Dendritic cell treated with granulocyte-macrophage colony-stimulating factor and Interleukin-4, amounts not matched to agents 40 ng/mL and 50 ng/mL, for 4 days (primary cell): ENCODE measurements at regions not wholly inside any gene's neighbourhood (a gene's known extent, or its start where the extent isn't known, plus 50 kb on each side); places are given as distances from the start of the nearest gene placed in this dataset.
"Not testable (repeated sequence)": the region's sequence is repeated elsewhere in the genome, so short reads cannot be mapped to it uniquely, and the experiment has no call there.

ENCODE experiments used
- H3K27ac Mint-ChIP-seq: one replicate; pipeline ENCODE4 v1.8.0; 2022; ENCODE audit warnings: mild to moderate bottlenecking, mixed read lengths
- H3K27me3 Mint-ChIP-seq: one replicate; pipeline ENCODE4 v1.8.0; 2022; ENCODE audit warnings: mild to moderate bottlenecking, mixed read lengths
- H3K36me3 Mint-ChIP-seq: one replicate; pipeline ENCODE4 v1.8.0; 2022; ENCODE audit warnings: low read depth, mixed read lengths
- H3K4me1 Mint-ChIP-seq: one replicate; pipeline ENCODE4 v1.8.0; 2022; ENCODE audit warnings: low read depth, mixed read lengths
- H3K4me3 Mint-ChIP-seq: one replicate; pipeline ENCODE4 v1.8.0; 2022; ENCODE audit warnings: mild to moderate bottlenecking, moderate library complexity, mixed read lengths
- H3K9me3 Mint-ChIP-seq: one replicate; pipeline ENCODE4 v1.8.0; 2022; ENCODE audit warnings: mixed read lengths
- intact Hi-C: fragments of 100-400 bp; cut with micrococcal nuclease; formaldehyde crosslinking; loops from one replicate; pipeline ENCODE4 v1.15.0; 2022

GRCh38 chr9:24090566-24090965 lies 264.5 kb upstream of the ELAVL2 start:
- intact Hi-C loops, result no loop called here
- Mint-ChIP-seq H3K27ac (no peak overlapping the region), H3K4me3 (no peak overlapping the region), H3K9me3 (peaks cover 31% of the 10 kb centered on the region), H3K36me3 (no peaks in the 10 kb centered on the region), H3K4me1 (no peaks in the 10 kb centered on the region), H3K27me3 (no peaks in the 10 kb centered on the region)

DNA sequence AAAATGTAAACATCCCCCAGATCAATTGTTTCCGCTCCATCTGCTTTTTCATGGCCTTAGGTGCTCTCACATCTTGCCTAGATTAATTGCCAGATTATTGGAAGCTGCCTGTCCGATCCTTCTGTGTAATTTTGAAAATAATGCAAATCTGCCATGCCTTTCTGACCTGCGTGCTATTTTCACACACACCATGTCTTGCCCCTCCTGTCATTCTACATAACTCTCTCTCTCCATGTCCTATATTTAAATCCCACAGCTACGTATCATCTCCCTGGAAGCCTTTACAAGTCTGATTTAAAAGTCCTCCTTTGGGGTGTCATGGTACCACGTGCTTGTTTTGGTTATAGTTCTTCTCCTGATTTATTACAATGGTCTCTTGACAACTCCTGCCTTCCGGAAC lies 247.6 kb upstream of the ELAVL2 start:
- intact Hi-C loops, result no loop called here
- Mint-ChIP-seq H3K4me1 (no peaks in the 10 kb centered on the region), H3K27ac (no peak overlapping the region), H3K4me3 (no peak overlapping the region), H3K9me3 (peaks cover 17% of the 10 kb centered on the region), H3K27me3 (no peaks in the 10 kb centered on the region), H3K36me3 (no peaks in the 10 kb centered on the region)

- Mint-ChIP-seq H3K4me3 (no peak overlapping the region), H3K36me3 (no peaks in the 10 kb centered on the region), H3K4me1 (no peaks in the 10 kb centered on the region), H3K27ac (no peak overlapping the region), H3K9me3 (peaks cover 11% of the 10 kb centered on the region), H3K27me3 (no peaks in the 10 kb centered on the region)
- intact Hi-C loops, result no loop called here
Measured at GRCh38 chr9:24073007-24073592, 247.1 kb upstream of the ELAVL2 start.

- H3K27me3 Mint-ChIP-seq, result no peaks in the 10 kb centered on the region
- no peak overlapping the region for H3K4me3 Mint-ChIP-seq
- H3K27ac Mint-ChIP-seq, result no peak overlapping the region
- intact Hi-C loops, result no loop called here
- no peaks in the 10 kb centered on the region for H3K36me3 Mint-ChIP-seq
- peaks cover 19% of the 10 kb centered on the region for H3K9me3 Mint-ChIP-seq
- H3K4me1 Mint-ChIP-seq, result no peaks in the 10 kb centered on the region
Measured at GRCh38 chr9:24071716-24072115, 245.7 kb upstream of the ELAVL2 start.

GRCh38 chr9:24071091-24071490 lies 245.1 kb upstream of the ELAVL2 start:
- Mint-ChIP-seq H3K4me1 (no peaks in the 10 kb centered on the region), H3K27me3 (no peaks in the 10 kb centered on the region), H3K9me3 (peaks cover 22% of the 10 kb centered on the region), H3K36me3 (no peaks in the 10 kb centered on the region), H3K4me3 (no peak overlapping the region), H3K27ac (no peak overlapping the region)
- intact Hi-C loops, result no loop called here

- H3K36me3 Mint-ChIP-seq, H3K27me3 Mint-ChIP-seq, intact Hi-C loops, H3K4me1 Mint-ChIP-seq, H3K27ac Mint-ChIP-seq, H3K4me3 Mint-ChIP-seq: not testable (repeated sequence)
- H3K9me3 Mint-ChIP-seq, result peaks cover 18% of the 10 kb centered on the region
Measured at GRCh38 chr9:24067107-24067506, 241.1 kb upstream of the ELAVL2 start.

DNA sequence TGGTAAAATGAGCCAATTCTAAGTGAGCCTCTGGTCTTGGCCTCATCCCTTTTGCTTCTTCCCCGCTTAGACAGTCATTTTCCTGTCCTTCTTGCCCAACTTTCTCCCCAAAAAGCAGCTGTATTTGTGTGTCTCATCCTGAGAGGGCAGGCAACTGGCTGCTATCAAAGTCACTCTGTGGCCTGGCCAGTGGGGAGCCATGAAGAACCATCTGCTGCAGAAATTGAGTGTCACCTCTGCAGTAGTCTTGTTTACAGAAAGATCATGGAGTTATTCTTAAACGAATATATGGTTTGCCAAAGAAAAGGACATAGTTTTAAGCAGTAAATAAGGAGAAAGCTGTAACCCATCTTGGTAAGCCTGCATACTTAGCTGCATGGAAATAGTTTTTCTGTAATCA lies 233.6 kb upstream of the ELAVL2 start:
- intact Hi-C loops, result no loop called here
- Mint-ChIP-seq H3K4me3 (no peak overlapping the region), H3K27ac (no peak overlapping the region), H3K9me3 (peaks cover 33% of the 10 kb centered on the region), H3K27me3 (no peaks in the 10 kb centered on the region), H3K36me3 (no peaks in the 10 kb centered on the region), H3K4me1 (no peaks in the 10 kb centered on the region)

- Mint-ChIP-seq H3K27ac (no peak overlapping the region), H3K9me3 (peaks cover 22% of the 10 kb centered on the region), H3K4me1 (no peaks in the 10 kb centered on the region), H3K4me3 (no peak overlapping the region), H3K27me3 (no peaks in the 10 kb centered on the region), H3K36me3 (no peaks in the 10 kb centered on the region)
- intact Hi-C loops, result no loop called here
Measured at GRCh38 chr9:24051587-24051986, 225.5 kb upstream of the ELAVL2 start.

DNA sequence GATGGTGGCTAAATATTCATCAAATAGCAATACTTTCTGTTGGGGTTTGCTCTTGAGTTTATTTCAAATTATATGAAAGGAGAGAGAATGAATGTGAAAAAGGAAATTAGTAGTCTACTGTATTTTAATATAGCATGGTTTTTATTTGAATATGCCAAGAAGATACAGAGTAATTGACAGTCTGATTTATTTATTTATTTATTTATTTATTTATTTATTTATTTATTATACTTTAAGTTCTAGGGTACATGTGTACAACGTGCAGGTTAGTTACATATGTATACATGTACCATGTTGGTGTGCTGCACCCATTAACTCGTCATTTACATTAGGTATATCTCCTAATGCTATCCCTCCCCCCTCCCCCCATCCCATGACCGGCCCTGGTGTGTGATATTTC lies 224.2 kb upstream of the ELAVL2 start:
- H3K4me1 Mint-ChIP-seq, H3K36me3 Mint-ChIP-seq, H3K27me3 Mint-ChIP-seq, H3K27ac Mint-ChIP-seq, H3K4me3 Mint-ChIP-seq, intact Hi-C loops: not testable (repeated sequence)
- peaks cover 22% of the 10 kb centered on the region for H3K9me3 Mint-ChIP-seq

DNA sequence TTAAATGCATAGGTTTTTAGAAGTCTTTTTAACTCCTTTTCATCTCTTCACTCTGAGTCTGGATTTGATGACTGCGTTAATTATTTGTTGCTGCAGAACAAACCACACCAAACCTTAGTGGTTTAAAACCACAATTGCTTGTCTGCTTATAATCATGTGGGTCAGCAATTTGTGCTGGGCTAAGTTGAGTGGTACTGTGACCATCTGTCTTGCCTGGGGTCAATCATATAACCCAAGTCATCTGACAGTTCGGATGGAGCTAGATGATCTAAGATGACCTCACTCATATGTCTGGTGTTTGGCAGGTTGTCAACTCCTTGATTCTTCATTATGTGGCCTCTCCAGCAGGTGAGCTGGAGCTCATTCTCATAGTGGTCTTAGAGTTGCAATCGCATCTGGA lies 219.1 kb upstream of the ELAVL2 start:
- H3K4me3 Mint-ChIP-seq, result no peak overlapping the region
- no peak overlapping the region for H3K27ac Mint-ChIP-seq
- peaks cover 22% of the 10 kb centered on the region for H3K9me3 Mint-ChIP-seq
- no peaks in the 10 kb centered on the region for H3K36me3 Mint-ChIP-seq
- intact Hi-C loops, result no loop called here
- no peaks in the 10 kb centered on the region for H3K4me1 Mint-ChIP-seq
- no peaks in the 10 kb centered on the region for H3K27me3 Mint-ChIP-seq

DNA sequence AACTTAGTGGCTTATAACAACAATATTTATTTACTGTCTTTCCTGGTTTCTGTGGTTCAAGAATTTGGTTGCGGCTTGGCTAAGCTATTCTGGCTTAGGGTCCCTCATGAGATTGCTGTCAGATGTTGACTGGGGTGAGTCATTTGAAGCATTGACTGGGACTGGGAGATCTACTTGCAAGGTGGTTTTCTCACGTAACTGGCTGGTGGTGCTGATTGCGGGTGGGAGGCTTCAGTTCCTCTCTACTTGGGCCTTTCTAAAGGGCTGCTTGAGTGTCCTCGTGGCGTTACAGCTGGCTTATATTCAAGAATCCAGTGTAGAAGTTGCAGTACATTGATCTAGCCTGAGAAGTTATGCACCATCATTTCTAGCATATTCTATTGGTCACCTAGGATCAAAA lies 218.5 kb upstream of the ELAVL2 start:
- Mint-ChIP-seq H3K4me1 (no peaks in the 10 kb centered on the region), H3K27me3 (no peaks in the 10 kb centered on the region), H3K27ac (no peak overlapping the region), H3K36me3 (no peaks in the 10 kb centered on the region), H3K9me3 (peaks cover 22% of the 10 kb centered on the region), H3K4me3 (no peak overlapping the region)
- intact Hi-C loops, result no loop called here

- no peak overlapping the region for H3K27ac Mint-ChIP-seq
- no peaks in the 10 kb centered on the region for H3K27me3 Mint-ChIP-seq
- no peaks in the 10 kb centered on the region for H3K9me3 Mint-ChIP-seq
- H3K4me3 Mint-ChIP-seq, result no peak overlapping the region
- no peaks in the 10 kb centered on the region for H3K36me3 Mint-ChIP-seq
- no peaks in the 10 kb centered on the region for H3K4me1 Mint-ChIP-seq
- intact Hi-C loops, result no loop called here
Measured at GRCh38 chr9:24041160-24041690, 215.2 kb upstream of the ELAVL2 start.

GRCh38 chr9:24036459-24036858 lies 210.4 kb upstream of the ELAVL2 start:
- no peaks in the 10 kb centered on the region for H3K27me3 Mint-ChIP-seq
- intact Hi-C loops, result no loop called here
- no peaks in the 10 kb centered on the region for H3K4me1 Mint-ChIP-seq
- H3K4me3 Mint-ChIP-seq, result no peak overlapping the region
- H3K9me3 Mint-ChIP-seq, result peaks cover 16% of the 10 kb centered on the region
- no peaks in the 10 kb centered on the region for H3K36me3 Mint-ChIP-seq
- H3K27ac Mint-ChIP-seq, result no peak overlapping the region

- H3K4me3 Mint-ChIP-seq, result no peak overlapping the region
- no peaks in the 10 kb centered on the region for H3K4me1 Mint-ChIP-seq
- intact Hi-C loops, result no loop called here
- no peak overlapping the region for H3K27ac Mint-ChIP-seq
- H3K9me3 Mint-ChIP-seq, result peaks cover 16% of the 10 kb centered on the region
- H3K36me3 Mint-ChIP-seq, result no peaks in the 10 kb centered on the region
- no peaks in the 10 kb centered on the region for H3K27me3 Mint-ChIP-seq
Measured at GRCh38 chr9:24035816-24036215, 209.8 kb upstream of the ELAVL2 start.

DNA sequence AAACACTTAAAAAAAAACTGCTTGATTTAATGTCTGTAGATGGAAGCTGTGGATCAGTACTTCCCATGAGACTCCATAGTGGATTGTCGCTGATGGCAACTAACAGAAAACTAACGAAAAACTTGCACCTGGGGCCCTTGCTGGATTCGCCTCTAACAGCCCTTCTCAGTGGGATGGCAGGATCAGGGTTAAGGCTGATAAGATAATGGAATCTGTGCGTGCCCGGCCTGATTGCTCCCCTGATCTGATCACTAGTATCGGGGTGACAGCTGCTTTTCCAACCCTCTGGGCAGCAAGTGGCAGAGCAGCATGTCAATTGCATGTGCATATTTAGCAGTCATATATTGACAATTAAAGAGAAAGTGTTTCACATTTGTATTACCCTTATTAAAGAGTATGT lies 185.8 kb upstream of the ELAVL2 start:
- Mint-ChIP-seq H3K4me3 (no peak overlapping the region), H3K9me3 (no peaks in the 10 kb centered on the region), H3K27ac (no peak overlapping the region), H3K4me1 (no peaks in the 10 kb centered on the region), H3K27me3 (no peaks in the 10 kb centered on the region), H3K36me3 (no peaks in the 10 kb centered on the region)
- intact Hi-C loops, result no loop called here
